DOHH2 (cell line): ENCODE measurements at regions not wholly inside any gene's neighbourhood (a gene's known extent, or its start where the extent isn't known, plus 50 kb on each side); places are given as distances from the start of the nearest gene placed in this dataset.

ENCODE experiments used
- H3F3A ChIP-seq: fragments of 200-600 bp; sonication (generic), shearing (Covaris generic); 2 replicates; pipeline ENCODE4 v1.6.0; 2016; ENCODE audit warnings: antibody characterized with exemption, mild to moderate bottlenecking; ENCODE audit not compliant: control insufficient read depth, insufficient read depth
- H3K27ac ChIP-seq: fragments of 200-600 bp; sonication (generic); 2 replicates; pipeline ENCODE4 v1.5.1; 2014; ENCODE audit warnings: low read depth, mild to moderate bottlenecking, low read length, moderate library complexity
- H3K27me3 ChIP-seq: fragments of 200-600 bp; sonication (generic); 2 replicates; pipeline ENCODE4 v1.6.1; 2014; ENCODE audit warnings: mild to moderate bottlenecking, low read length, mixed read lengths; ENCODE audit not compliant: control insufficient read depth
- H3K36me3 ChIP-seq: fragments of 200-600 bp; sonication (generic); 2 replicates; pipeline ENCODE4 v1.6.1; 2014; ENCODE audit warnings: mild to moderate bottlenecking, low read length, moderate library complexity, mixed read lengths; ENCODE audit not compliant: control insufficient read depth
- H3K4me1 ChIP-seq: fragments of 200-600 bp; sonication (generic); 2 replicates; pipeline ENCODE4 v1.6.1; 2014; ENCODE audit warnings: mild to moderate bottlenecking, low read length, mixed read lengths; ENCODE audit not compliant: control insufficient read depth
- H3K4me2 ChIP-seq: fragments of 200-600 bp; sonication (generic); 2 replicates; pipeline ENCODE4 v1.6.0; 2014; ENCODE audit warnings: mild to moderate bottlenecking, low read length, moderate library complexity
- H3K4me3 ChIP-seq: fragments of 200-600 bp; sonication (generic); 2 replicates; pipeline ENCODE4 v1.5.1; 2014; ENCODE audit warnings: mild to moderate bottlenecking, low read length, mixed read lengths
- H3K79me2 ChIP-seq: fragments of 200-600 bp; sonication (generic); 2 replicates; pipeline ENCODE4 v1.6.1; 2014; ENCODE audit warnings: mild to moderate bottlenecking, low read length, mixed read lengths; ENCODE audit not compliant: control insufficient read depth
- H3K9me2 ChIP-seq: fragments of 200-600 bp; sonication (generic); replicated peaks from 2 replicates; pipeline ENCODE4 v1.6.1; 2014; ENCODE audit warnings: mild to moderate bottlenecking, low read length, mixed read lengths; ENCODE audit not compliant: control insufficient read depth
- H3K9me3 ChIP-seq: fragments of 200-600 bp; sonication (generic); 2 replicates; pipeline ENCODE4 v1.6.1; 2014; ENCODE audit warnings: antibody characterized with exemption, low read length, mixed read lengths; ENCODE audit not compliant: control insufficient read depth, insufficient read depth
- H4K20me1 ChIP-seq: fragments of 200-600 bp; sonication (generic); 2 replicates; pipeline ENCODE4 v1.6.0; 2014; ENCODE audit warnings: low read depth, mild to moderate bottlenecking, antibody characterized with exemption, low read length, moderate library complexity; ENCODE audit not compliant: control insufficient read depth, insufficient read depth
- EZH2phosphoT487 ChIP-seq: fragments of 200-600 bp; sonication (generic); IDR thresholded peaks from 2 replicates; pipeline ENCODE4 v1.6.1; 2017; ENCODE audit warnings: borderline replicate concordance, mild to moderate bottlenecking, antibody characterized with exemption, low read length, moderate library complexity, mixed read lengths
- TF ChIP-seq, protein P1 (sequence below): fragments of 200-600 bp; sonication (generic); IDR thresholded peaks from one replicate; pipeline ENCODE4 v1.5.1; 2014; ENCODE audit warnings: antibody characterized with exemption, mild to moderate bottlenecking, low read depth, low read length; ENCODE audit not compliant: poor library complexity, severe bottlenecking

DNA sequence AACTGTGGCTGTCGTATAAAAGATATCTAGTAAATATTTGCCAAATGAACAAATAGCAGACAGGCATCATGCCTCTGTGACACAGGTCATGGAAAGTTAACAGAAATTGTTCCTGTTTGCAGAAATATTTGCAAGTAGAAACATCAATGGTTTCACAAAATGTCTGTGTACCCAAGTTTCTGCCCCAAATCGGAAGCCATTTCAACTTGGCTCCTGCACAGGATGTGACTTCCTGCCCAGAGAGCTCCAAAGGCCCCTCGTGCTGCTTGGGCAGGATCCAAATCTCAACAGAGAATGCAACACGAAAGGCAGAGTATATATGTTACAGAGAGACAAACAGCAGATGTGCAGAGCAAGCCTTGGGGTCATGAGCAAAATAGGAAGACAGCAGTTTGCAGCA lies 95.5 kb upstream of the SERP2 start:
- H3F3A ChIP-seq, result peaks cover 36% of the 10 kb centered on the region
- H3K9me2 ChIP-seq, result no peaks in the 10 kb centered on the region
- peaks cover 9% of the 10 kb centered on the region for H3K36me3 ChIP-seq
- H3K79me2 ChIP-seq, result no peaks in the 10 kb centered on the region
- H3K27me3 ChIP-seq, result no peaks in the 10 kb centered on the region
- no peaks in the 10 kb centered on the region for H4K20me1 ChIP-seq
- H3K27ac ChIP-seq, result peak overlapping the region; percentile 100
- H3K4me1 ChIP-seq, result peaks cover 80% of the 10 kb centered on the region
- peak overlapping the region; percentile 47 for H3K4me3 ChIP-seq
- peaks cover 4% of the 10 kb centered on the region; the same call in 1 of the 2 replicates for H3K9me3 ChIP-seq
- TF ChIP-seq, protein P1, sequence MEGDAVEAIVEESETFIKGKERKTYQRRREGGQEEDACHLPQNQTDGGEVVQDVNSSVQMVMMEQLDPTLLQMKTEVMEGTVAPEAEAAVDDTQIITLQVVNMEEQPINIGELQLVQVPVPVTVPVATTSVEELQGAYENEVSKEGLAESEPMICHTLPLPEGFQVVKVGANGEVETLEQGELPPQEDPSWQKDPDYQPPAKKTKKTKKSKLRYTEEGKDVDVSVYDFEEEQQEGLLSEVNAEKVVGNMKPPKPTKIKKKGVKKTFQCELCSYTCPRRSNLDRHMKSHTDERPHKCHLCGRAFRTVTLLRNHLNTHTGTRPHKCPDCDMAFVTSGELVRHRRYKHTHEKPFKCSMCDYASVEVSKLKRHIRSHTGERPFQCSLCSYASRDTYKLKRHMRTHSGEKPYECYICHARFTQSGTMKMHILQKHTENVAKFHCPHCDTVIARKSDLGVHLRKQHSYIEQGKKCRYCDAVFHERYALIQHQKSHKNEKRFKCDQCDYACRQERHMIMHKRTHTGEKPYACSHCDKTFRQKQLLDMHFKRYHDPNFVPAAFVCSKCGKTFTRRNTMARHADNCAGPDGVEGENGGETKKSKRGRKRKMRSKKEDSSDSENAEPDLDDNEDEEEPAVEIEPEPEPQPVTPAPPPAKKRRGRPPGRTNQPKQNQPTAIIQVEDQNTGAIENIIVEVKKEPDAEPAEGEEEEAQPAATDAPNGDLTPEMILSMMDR, result no peak
- no peak for TF ChIP-seq EZH2phosphoT487
- H3K4me2 ChIP-seq, result peak overlapping the region; percentile 8

DNA sequence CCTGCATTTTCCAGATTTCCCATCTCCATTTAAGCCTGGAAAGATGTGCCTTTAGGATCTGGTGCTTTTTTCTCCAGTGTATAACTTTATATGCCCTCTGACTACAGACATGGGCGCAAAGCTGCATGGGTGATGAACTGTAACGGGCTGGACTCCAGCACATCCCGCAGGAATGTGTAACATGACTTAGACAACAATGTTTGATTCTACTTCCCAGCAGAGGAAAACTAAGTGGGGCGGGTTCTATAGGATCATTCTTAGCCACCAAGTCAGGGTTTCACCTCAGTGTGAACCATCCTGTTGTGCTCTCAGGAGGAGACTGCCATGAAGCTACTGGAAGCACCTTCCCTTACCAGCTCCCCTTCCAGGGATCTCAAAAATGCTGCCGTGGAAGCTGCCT lies 93.2 kb upstream of the SERP2 start:
- H3K4me2 ChIP-seq, result peak overlapping the region; percentile 49
- no peaks in the 10 kb centered on the region for H3K9me2 ChIP-seq
- TF ChIP-seq EZH2phosphoT487, result no peak
- TF ChIP-seq, protein P1, result no peak
- H3K27me3 ChIP-seq, result no peaks in the 10 kb centered on the region
- peaks cover 19% of the 10 kb centered on the region for H3F3A ChIP-seq
- H3K27ac ChIP-seq, result no peak overlapping the region
- peaks cover 4% of the 10 kb centered on the region; the same call in 1 of the 2 replicates for H3K9me3 ChIP-seq
- no peaks in the 10 kb centered on the region for H3K79me2 ChIP-seq
- peaks cover 5% of the 10 kb centered on the region for H3K36me3 ChIP-seq
- peak overlapping the region; percentile 27 for H3K4me3 ChIP-seq
- no peaks in the 10 kb centered on the region for H4K20me1 ChIP-seq
- peaks cover 60% of the 10 kb centered on the region for H3K4me1 ChIP-seq

- Histone ChIP-seq H4K20me1 (no peaks in the 10 kb centered on the region), H3K36me3 (peaks cover 5% of the 10 kb centered on the region), H3F3A (peaks cover 11% of the 10 kb centered on the region), H3K9me2 (no peaks in the 10 kb centered on the region), H3K27me3 (no peaks in the 10 kb centered on the region), H3K9me3 (peaks cover 4% of the 10 kb centered on the region; the same call in 1 of the 2 replicates), H3K4me1 (peaks cover 50% of the 10 kb centered on the region), H3K4me3 (no peak overlapping the region), H3K27ac (no peak overlapping the region), H3K4me2 (peak overlapping the region; percentile 49), H3K79me2 (no peaks in the 10 kb centered on the region)
- TF ChIP-seq EZH2phosphoT487, result no peak
- TF ChIP-seq, protein P1, result no peak
These were observed 92.2 kb upstream of the SERP2 start for GRCh38 chr13:44281252-44282000.
